ENCODE measurements at regions not wholly inside any gene's neighbourhood (a gene's known extent, or its start where the extent isn't known, plus 50 kb on each side); places are given as distances from the start of the nearest gene placed in this dataset.

GRCh38 chr21:22927469-22927868 lies 1929.3 kb downstream of the NCAM2 start:
- DNase-seq (no peak), ATAC-seq (ENCODE audit: poor library complexity) (no peak)
- H3K4me3 Mint-ChIP-seq = no peak overlapping the region
- no peaks in the 10 kb centered on the region for H3K4me1 Mint-ChIP-seq (ENCODE audit: low read depth)
- no peaks in the 10 kb centered on the region for H3K9me3 ChIP-seq (ENCODE audit: control insufficient read depth in 1 of 2, insufficient read depth in 1 of 2, low read length in 2 of 2)
- H3K27ac ChIP-seq (ENCODE audit: low read depth in 1 of 2, low read length in 2 of 2) = no peak overlapping the region
- peaks cover 7% of the 10 kb centered on the region for H3K9me3 Mint-ChIP-seq
- ChIA-PET POLR2A (no interaction called here), CTCF (no interaction called here)
- no peaks in the 10 kb centered on the region for H3K36me3 ChIP-seq (ENCODE audit: insufficient read depth, low read length)
- intact Hi-C loops (cut with DNase I, micrococcal nuclease) = no loop called here
- H3K36me3 Mint-ChIP-seq (ENCODE audit: low read depth) = no peaks in the 10 kb centered on the region
- H3K27me3 ChIP-seq (ENCODE audit: control insufficient read depth in 1 of 2, insufficient read depth in 2 of 2, low read length in 2 of 2) = no peaks in the 10 kb centered on the region
- no peak overlapping the region for H3K27ac Mint-ChIP-seq
- TF ChIP-seq CTCF (IDR thresholded peaks at IDR 0.05) = no peak
- H3K4me3 ChIP-seq (ENCODE audit: low read length) = no peak overlapping the region
- no peaks in the 10 kb centered on the region for H3K4me1 ChIP-seq (ENCODE audit: insufficient read depth, low read length)
- H3K27me3 Mint-ChIP-seq = no peaks in the 10 kb centered on the region

- H3K4me3 Mint-ChIP-seq = no peak overlapping the region
- peaks cover 2% of the 10 kb centered on the region for H3K9me3 Mint-ChIP-seq
- H3K27ac Mint-ChIP-seq = no peak overlapping the region
- CTCF ChIA-PET = no interaction called here
- no peak for TF ChIP-seq CTCF (IDR thresholded peaks at IDR 0.05)
- no peaks in the 10 kb centered on the region for H3K27me3 ChIP-seq (ENCODE audit: control insufficient read depth in 1 of 2, insufficient read depth in 2 of 2, low read length in 2 of 2)
- no peak overlapping the region for H3K27ac ChIP-seq (ENCODE audit: low read depth in 1 of 2, low read length in 2 of 2)
- DNase-seq (no peak), ATAC-seq (ENCODE audit: poor library complexity) (no peak)
- no peaks in the 10 kb centered on the region for H3K4me1 ChIP-seq (ENCODE audit: insufficient read depth, low read length)
- H3K27me3 Mint-ChIP-seq = no peaks in the 10 kb centered on the region
- H3K4me1 Mint-ChIP-seq (ENCODE audit: low read depth) = no peaks in the 10 kb centered on the region
- H3K9me3 ChIP-seq (ENCODE audit: control insufficient read depth in 1 of 2, insufficient read depth in 1 of 2, low read length in 2 of 2) = no peaks in the 10 kb centered on the region
- no peak overlapping the region for H3K4me3 ChIP-seq (ENCODE audit: low read length)
- no peaks in the 10 kb centered on the region for H3K36me3 ChIP-seq (ENCODE audit: insufficient read depth, low read length)
- intact Hi-C loops (cut with DNase I, micrococcal nuclease) = no loop called here
- no peaks in the 10 kb centered on the region for H3K36me3 Mint-ChIP-seq (ENCODE audit: low read depth)
- POLR2A ChIA-PET = no interaction called here
Observed at GRCh38 chr21:22941779-22942490, 1943.7 kb downstream of the NCAM2 start.

- Mint-ChIP-seq H3K36me3 (ENCODE audit: low read depth) (no peaks in the 10 kb centered on the region), H3K27ac (no peak overlapping the region), H3K4me3 (no peak overlapping the region), H3K4me1 (ENCODE audit: low read depth) (no peaks in the 10 kb centered on the region), H3K27me3 (no peaks in the 10 kb centered on the region), H3K9me3 (peaks cover 5% of the 10 kb centered on the region)
- ChIA-PET POLR2A (no interaction called here), CTCF (no interaction called here)
- ATAC-seq (ENCODE audit: poor library complexity) (no peak), DNase-seq (no peak)
- no peak overlapping the region for H3K27ac ChIP-seq (ENCODE audit: low read depth in 1 of 2, low read length in 2 of 2)
- no peaks in the 10 kb centered on the region for H3K36me3 ChIP-seq (ENCODE audit: insufficient read depth, low read length)
- intact Hi-C loops (cut with DNase I, micrococcal nuclease) = no loop called here
- H3K9me3 ChIP-seq (ENCODE audit: control insufficient read depth in 1 of 2, insufficient read depth in 1 of 2, low read length in 2 of 2) = peaks cover 0 to 3% of the 10 kb centered on the region in 2 experiments
- H3K4me1 ChIP-seq (ENCODE audit: insufficient read depth, low read length) = no peaks in the 10 kb centered on the region
- H3K27me3 ChIP-seq (ENCODE audit: control insufficient read depth in 1 of 2, insufficient read depth in 2 of 2, low read length in 2 of 2) = no peaks in the 10 kb centered on the region
- no peak overlapping the region for H3K4me3 ChIP-seq (ENCODE audit: low read length)
- no peak for TF ChIP-seq CTCF (IDR thresholded peaks at IDR 0.05)
Observed at GRCh38 chr21:22955559-22955958, 1957.3 kb downstream of the NCAM2 start.

Measured in CD4-positive, alpha-beta T cell (primary cell).